NT2/D1 (cell line): ENCODE measurements at regions not wholly inside any gene's neighbourhood (a gene's known extent, or its start where the extent isn't known, plus 50 kb on each side); places are given as distances from the start of the nearest gene placed in this dataset.

ENCODE experiments used
- SUZ12 ChIP-seq: IDR thresholded peaks from 2 replicates; pipeline ENCODE4 v1.6.1; 2011; ENCODE audit not compliant: insufficient read length, insufficient read depth; ENCODE audit errors: extremely low read depth
- YY1 ChIP-seq: IDR thresholded peaks from 2 replicates; pipeline ENCODE4 v1.6.1; 2011; ENCODE audit not compliant: insufficient read length, insufficient read depth
- ZNF274 ChIP-seq: IDR thresholded peaks from 2 replicates; pipeline ENCODE4 v1.6.1; 2011; ENCODE audit warnings: mild to moderate bottlenecking, low read depth, low read length

DNA sequence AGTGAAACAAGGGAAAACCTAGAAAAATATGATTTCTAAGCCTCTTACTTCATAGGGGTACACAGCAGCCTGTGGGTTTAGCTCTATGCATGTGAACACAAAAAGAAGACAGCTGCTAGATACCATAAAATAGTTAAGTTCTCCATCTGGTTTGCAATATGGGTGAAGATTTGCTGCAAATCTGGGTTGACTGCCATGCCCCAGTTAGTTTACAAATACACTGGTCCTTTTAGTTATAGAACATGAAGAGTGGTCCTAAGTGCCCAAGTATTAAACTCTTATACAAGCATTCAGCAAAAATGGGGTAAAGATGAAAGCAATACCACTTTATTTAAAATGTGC, 176.1 kb downstream of the AEBP2 start:
- TF ChIP-seq ZNF274 (no peak), SUZ12 (no peak), YY1 (no peak)
